Chondrocyte (in vitro differentiated cells): ENCODE measurements at regions not wholly inside any gene's neighbourhood (a gene's known extent, or its start where the extent isn't known, plus 50 kb on each side); places are given as distances from the start of the nearest gene placed in this dataset.

Source experiments
- DNase-seq: peaks from one replicate; pipeline ENCODE4 v3.0.0; 2021; ENCODE audit warnings: mixed read lengths, low spot score
- H3K27ac Mint-ChIP-seq: one replicate; pipeline ENCODE4 v1.8.0; 2021; ENCODE audit warnings: mild to moderate bottlenecking, moderate library complexity, mixed read lengths; ENCODE audit not compliant: unreplicated experiment
- H3K27me3 Mint-ChIP-seq: 2 replicates; pipeline ENCODE4 v1.8.0; 2021; ENCODE audit warnings: low read depth, mixed read lengths
- H3K36me3 Mint-ChIP-seq: 2 replicates; pipeline ENCODE4 v1.8.0; 2021; ENCODE audit warnings: low read depth, mixed read lengths
- H3K4me1 Mint-ChIP-seq: 2 replicates; pipeline ENCODE4 v1.8.0; 2021; ENCODE audit warnings: low read depth, mild to moderate bottlenecking, mixed read lengths
- H3K4me3 Mint-ChIP-seq: one replicate; pipeline ENCODE4 v1.8.0; 2021; ENCODE audit warnings: mild to moderate bottlenecking, moderate library complexity, mixed read lengths; ENCODE audit not compliant: unreplicated experiment
- H3K9me3 Mint-ChIP-seq: 2 replicates; pipeline ENCODE4 v1.8.0; 2021; ENCODE audit warnings: low read depth, mixed read lengths
- TF ChIP-seq, protein P1 (sequence below): fragments of 200-600 bp; sonication (generic); IDR thresholded peaks from 2 replicates; pipeline ENCODE4 v1.5.0; 2021; ENCODE audit warnings: antibody characterized with exemption, mild to moderate bottlenecking, moderate library complexity

DNA sequence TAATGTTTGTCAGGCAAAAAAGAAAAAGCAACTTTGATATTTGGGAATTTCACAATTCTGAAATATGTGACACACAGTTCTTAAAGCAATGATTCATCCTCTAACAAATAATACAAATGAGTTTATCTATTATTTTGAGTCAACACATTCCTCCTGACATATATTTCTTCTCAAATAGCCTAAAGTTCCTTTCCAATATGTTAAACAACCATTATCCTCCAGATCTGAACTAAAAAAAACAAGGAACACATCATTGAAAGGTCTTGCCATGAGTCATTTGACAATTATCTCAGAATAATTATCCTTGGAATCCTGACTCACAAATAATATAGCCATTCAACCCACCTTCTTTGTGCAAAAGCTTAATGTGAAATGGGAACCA, 208.7 kb upstream of the CDIN1 start:
- TF ChIP-seq, protein P1, sequence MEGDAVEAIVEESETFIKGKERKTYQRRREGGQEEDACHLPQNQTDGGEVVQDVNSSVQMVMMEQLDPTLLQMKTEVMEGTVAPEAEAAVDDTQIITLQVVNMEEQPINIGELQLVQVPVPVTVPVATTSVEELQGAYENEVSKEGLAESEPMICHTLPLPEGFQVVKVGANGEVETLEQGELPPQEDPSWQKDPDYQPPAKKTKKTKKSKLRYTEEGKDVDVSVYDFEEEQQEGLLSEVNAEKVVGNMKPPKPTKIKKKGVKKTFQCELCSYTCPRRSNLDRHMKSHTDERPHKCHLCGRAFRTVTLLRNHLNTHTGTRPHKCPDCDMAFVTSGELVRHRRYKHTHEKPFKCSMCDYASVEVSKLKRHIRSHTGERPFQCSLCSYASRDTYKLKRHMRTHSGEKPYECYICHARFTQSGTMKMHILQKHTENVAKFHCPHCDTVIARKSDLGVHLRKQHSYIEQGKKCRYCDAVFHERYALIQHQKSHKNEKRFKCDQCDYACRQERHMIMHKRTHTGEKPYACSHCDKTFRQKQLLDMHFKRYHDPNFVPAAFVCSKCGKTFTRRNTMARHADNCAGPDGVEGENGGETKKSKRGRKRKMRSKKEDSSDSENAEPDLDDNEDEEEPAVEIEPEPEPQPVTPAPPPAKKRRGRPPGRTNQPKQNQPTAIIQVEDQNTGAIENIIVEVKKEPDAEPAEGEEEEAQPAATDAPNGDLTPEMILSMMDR: no peak
- no peak for DNase-seq
- Mint-ChIP-seq H3K27me3 (no peaks in the 10 kb centered on the region), H3K36me3 (no peaks in the 10 kb centered on the region), H3K27ac (no peak overlapping the region), H3K4me1 (peaks cover 14% of the 10 kb centered on the region), H3K4me3 (no peak overlapping the region), H3K9me3 (no peaks in the 10 kb centered on the region)

DNA sequence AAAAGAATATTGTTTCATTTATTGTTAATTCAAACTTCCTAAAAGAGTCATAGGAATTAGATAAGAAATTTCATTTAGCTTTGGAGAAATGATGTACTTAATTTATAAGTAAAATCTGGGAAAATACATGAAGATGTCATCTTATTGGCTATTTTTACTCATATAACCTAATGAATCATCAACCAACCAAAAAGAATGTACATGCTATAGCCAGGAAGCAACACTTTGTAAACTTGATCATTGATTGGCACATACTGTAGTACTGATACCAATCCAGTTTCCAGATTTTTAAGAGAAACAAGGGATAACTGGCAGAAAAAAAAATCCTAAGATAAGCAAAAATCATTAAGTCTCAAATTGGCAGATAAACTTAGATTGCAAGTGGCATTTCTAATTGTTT, 207.9 kb upstream of the CDIN1 start:
- Mint-ChIP-seq H3K27me3 (no peaks in the 10 kb centered on the region), H3K4me3 (no peak overlapping the region), H3K9me3 (no peaks in the 10 kb centered on the region), H3K27ac (no peak overlapping the region), H3K36me3 (no peaks in the 10 kb centered on the region), H3K4me1 (peaks cover 10% of the 10 kb centered on the region)
- DNase-seq: no peak
- TF ChIP-seq, protein P1: no peak

- Mint-ChIP-seq H3K4me1 (peaks cover 10% of the 10 kb centered on the region), H3K27ac (no peak overlapping the region), H3K27me3 (no peaks in the 10 kb centered on the region), H3K36me3 (no peaks in the 10 kb centered on the region), H3K4me3 (no peak overlapping the region), H3K9me3 (no peaks in the 10 kb centered on the region)
- TF ChIP-seq, protein P1: no peak
- DNase-seq: no peak
Measured at GRCh38 chr15:36372968-36373367, 206.5 kb upstream of the CDIN1 start.

DNA sequence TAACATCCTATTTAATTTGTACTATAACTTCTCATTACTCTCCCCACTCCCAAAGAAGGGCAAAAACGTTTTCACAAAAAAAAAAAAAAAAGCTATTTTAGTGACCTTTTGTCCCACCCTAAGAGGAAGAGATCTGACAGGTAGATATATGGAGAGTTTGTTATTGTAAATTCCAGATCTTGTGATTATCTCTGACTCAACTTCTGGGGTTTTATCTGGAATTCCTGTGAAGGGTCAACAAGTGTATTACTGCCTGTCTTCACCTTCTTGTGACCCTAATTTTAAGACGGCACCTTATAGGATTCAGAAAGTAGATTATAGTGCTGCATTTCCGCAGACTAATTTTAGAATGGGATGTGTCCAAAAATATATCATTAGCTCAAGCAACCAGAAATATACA, 205.9 kb upstream of the CDIN1 start:
- no peak for DNase-seq
- peaks cover 5% of the 10 kb centered on the region for H3K9me3 Mint-ChIP-seq
- no peak overlapping the region for H3K27ac Mint-ChIP-seq
- no peaks in the 10 kb centered on the region for H3K36me3 Mint-ChIP-seq
- TF ChIP-seq, protein P1: no peak
- peaks cover 10% of the 10 kb centered on the region for H3K4me1 Mint-ChIP-seq
- no peak overlapping the region for H3K4me3 Mint-ChIP-seq
- no peaks in the 10 kb centered on the region for H3K27me3 Mint-ChIP-seq

GRCh38 chr15:36389107-36389506, 190.3 kb upstream of the CDIN1 start:
- H3K36me3 Mint-ChIP-seq: no peaks in the 10 kb centered on the region

More at GRCh38 chr15:36389107-36389506, 190.3 kb upstream of the CDIN1 start:
- Mint-ChIP-seq H3K27me3 (no peaks in the 10 kb centered on the region), H3K4me3 (no peak overlapping the region), H3K27ac (no peak overlapping the region), H3K4me1 (no peaks in the 10 kb centered on the region), H3K9me3 (no peaks in the 10 kb centered on the region)
- TF ChIP-seq, protein P1: no peak
- no peak for DNase-seq
